NCI-H446 (cell line): ENCODE measurements at regions not wholly inside any gene's neighbourhood (a gene's known extent, or its start where the extent isn't known, plus 50 kb on each side); places are given as distances from the start of the nearest gene placed in this dataset.

Experiments
- DNase-seq, 2 experiments: peaks; one replicate each; lab custom pipeline; 2025; lab: John Stamatoyannopoulos, UW

- DNase-seq = no peak
These were observed 72.3 kb upstream of the BOC start for GRCh38 chr3:113138839-113139743.

GRCh38 chr3:113140876-113141275 is 70.5 kb upstream of the BOC start:
- no peak for DNase-seq

- no peak for DNase-seq
These were observed 69.8 kb upstream of the BOC start for GRCh38 chr3:113141543-113141942.

GRCh38 chr3:113142476-113142875 is 68.9 kb upstream of the BOC start:
- DNase-seq = no peak

- no peak for DNase-seq
These were observed 68.0 kb upstream of the BOC start for GRCh38 chr3:113143353-113143752.

GRCh38 chr3:113147681-113148261 is 63.6 kb upstream of the BOC start:
- peak; percentile 94 to 97 for DNase-seq

GRCh38 chr3:113148284-113148683 is 63.1 kb upstream of the BOC start:
- DNase-seq = peak; percentile 96 to 97

GRCh38 chr3:113150250-113150649 is 61.1 kb upstream of the BOC start:
- no peak for DNase-seq

- no peak for DNase-seq
These were observed 59.8 kb upstream of the BOC start for GRCh38 chr3:113151461-113152031.

- no peak for DNase-seq
These were observed 58.5 kb upstream of the BOC start for GRCh38 chr3:113152849-113153248.

GRCh38 chr3:113153499-113154107 is 57.8 kb upstream of the BOC start:
- DNase-seq = no peak

GRCh38 chr3:113156816-113157333 is 54.5 kb upstream of the BOC start:
- DNase-seq = no peak

GRCh38 chr3:113157408-113158030 is 53.8 kb upstream of the BOC start:
- peak in 1 of 2 experiments; percentile 43 for DNase-seq

GRCh38 chr3:113158171-113158570 is 53.2 kb upstream of the BOC start:
- DNase-seq = no peak
